SHP77 treated with DMSO at 0.1 percent for 48 hours (cell line): ENCODE measurements at regions not wholly inside any gene's neighbourhood (a gene's known extent, or its start where the extent isn't known, plus 50 kb on each side); places are given as distances from the start of the nearest gene placed in this dataset.
"Not testable (repeated sequence)": the region's sequence is repeated elsewhere in the genome, so short reads cannot be mapped to it uniquely, and the experiment has no call there.

Experiments
- DNase-seq: peaks from one replicate; lab custom pipeline; 2025; lab: John Stamatoyannopoulos, UW

DNA sequence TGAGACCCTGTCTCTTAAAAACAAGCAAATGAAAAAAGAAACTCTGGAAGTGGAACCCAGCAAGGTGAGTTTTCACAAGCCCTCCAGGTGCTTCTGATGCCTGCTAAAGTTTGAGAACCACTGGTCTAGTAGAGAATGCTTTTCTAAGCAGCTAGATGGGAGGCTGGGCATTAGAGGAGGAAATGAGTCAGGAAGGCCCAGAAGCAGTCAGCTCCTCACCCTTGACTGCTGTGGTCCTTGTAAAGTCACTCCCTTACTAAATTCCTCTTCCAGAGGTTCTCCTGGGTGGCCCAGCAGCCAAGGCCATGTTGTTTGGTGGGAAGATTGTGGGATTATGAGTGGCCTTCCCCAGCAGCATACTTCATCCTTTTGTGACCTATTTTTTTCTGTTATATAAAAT is 52.0 kb upstream of the FYN start:
- DNase-seq, result no peak

DNA sequence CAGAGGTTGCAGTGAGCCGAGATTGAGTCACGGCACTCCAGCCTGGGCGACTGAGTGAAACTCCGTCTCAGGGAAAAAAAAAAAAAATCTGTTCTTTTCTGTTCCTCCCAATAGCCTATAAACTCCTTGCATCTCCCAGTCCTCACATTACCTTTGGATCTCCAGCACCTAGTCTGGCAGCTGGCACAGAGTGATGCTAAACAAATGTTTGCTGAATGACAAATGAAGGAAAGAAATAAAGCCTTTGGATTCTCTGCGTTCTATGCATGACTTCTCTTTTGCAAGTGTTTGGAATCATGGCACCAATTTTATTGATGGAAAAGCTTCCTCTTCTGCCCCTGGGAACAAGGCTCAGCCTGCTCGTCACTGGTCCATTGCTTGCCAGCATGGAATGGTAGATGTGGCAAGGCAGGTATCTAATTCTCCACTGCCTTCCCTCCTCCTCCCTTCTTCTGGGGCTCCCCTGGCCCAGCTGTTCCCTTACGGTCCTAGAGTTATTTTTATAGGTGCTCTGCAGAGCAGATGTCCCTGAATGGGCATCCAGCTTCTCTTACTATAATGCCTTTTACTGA is 53.6 kb upstream of the FYN start:
- peak; percentile 59 for DNase-seq

- no peak for DNase-seq
These were observed 54.1 kb upstream of the FYN start for GRCh38 chr6:111927321-111927720.

GRCh38 chr6:111928139-111928538 is 54.9 kb upstream of the FYN start:
- no peak for DNase-seq

GRCh38 chr6:111934611-111935010 is 61.4 kb upstream of the FYN start:
- not testable (repeated sequence) for DNase-seq

GRCh38 chr6:111936718-111937117 is 63.5 kb upstream of the FYN start:
- no peak for DNase-seq

DNA sequence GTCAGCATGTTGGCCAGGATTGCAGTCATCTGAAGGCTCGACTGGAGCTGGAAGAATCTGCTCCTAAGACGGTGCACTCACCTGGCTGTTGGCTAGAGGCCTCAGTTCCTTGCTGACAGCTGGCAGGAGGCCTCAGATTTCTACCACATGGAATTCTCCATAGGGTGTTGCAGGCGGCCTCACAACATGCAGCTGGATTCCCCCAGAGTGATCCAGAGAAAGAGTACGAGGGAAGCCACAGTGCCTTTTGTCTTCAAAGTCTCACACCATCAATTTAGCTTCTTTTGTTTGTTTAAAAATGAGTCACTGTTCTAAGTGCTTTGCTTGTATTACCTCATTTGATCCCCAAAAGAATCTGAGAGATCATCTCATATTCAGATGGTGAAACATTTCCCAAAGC is 65.5 kb upstream of the FYN start:
- peak; percentile 34 for DNase-seq

GRCh38 chr6:111939902-111940301 is 66.7 kb upstream of the FYN start:
- DNase-seq, result no peak

DNA sequence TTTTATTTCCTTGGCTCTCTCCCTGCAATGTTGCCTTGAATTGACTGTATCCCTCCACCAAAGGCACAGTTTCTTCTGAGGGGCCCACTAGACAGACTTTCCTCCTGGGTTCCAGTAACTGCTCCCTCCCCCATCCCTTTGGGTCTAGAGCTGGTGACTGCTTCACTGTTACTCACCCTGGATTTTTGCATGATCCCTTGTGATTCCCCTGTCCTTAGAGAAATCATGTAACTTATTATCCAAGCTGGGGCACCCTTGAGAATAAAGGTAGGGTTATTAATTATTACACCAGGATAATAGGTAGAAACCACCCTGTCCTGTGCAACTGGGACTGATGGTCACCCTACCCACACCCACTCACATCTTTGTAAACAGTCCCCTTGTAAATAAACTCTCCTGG is 67.5 kb upstream of the FYN start:
- DNase-seq, result no peak

DNA sequence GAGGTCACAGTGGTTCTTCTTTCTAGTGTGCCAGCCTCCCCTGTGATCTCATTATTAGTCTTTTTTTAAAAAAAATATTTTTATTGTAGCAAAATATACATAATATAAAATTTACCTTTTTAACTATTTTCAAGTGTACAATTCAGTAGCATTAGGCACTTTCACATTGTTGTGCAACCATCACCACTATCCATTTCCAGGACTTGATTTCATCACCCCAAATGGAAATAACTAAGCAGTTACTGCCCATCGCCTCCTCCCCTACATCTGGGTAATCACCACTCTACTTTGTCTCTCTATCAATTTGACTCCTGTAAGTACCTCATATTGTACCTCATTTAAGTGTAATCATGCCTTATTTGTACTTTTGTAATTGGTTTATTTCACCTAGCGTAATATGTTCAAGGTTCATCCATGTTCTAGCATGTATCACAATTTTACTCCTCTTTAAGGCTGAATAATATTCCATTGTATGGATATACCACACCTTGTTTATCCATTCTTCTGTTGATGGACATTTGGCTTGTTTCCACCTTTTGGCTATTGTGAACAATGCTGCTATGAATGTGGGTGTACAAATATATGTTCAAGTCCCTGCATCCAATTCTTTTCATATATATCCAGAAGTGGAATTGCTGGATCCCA is 68.6 kb upstream of the FYN start:
- no peak for DNase-seq

DNA sequence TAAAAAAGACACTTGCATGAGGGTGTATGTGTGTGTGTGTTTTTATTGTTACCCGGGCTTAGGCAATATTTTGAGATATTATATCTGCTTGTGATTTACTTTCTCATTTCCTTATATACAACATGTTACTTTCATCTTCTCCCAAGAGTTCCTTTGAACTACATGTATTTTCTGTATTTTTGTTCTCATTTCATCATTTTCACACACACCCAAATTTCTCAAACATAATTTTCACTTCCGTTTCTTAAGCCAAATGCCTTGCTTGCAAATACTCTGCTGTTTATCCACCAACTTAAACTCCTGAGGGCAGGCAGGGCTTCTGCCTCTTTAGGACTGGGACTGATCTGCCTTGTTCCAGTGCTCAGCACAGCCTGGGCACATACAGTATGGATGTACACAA is 69.3 kb upstream of the FYN start:
- DNase-seq, result no peak

DNA sequence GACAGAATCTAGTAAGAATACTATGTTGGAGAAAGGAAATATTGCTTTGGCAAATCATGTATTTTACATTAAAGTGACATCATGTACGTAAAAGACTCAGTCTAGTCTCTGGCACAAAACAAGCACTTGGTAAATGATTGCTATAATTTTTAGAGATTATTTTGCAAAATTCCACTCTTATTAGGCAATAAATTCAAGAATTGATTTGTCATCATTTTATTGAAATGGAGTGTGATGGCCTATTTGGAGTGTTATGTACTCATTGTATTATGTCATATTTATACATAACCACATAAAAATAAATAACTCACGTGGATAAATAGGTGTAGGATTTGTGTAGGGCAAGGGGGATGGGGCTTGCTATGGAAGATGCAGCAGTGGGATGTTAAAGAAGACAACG is 70.0 kb upstream of the FYN start:
- no peak for DNase-seq

GRCh38 chr6:111943726-111944125 is 70.5 kb upstream of the FYN start:
- no peak for DNase-seq

DNA sequence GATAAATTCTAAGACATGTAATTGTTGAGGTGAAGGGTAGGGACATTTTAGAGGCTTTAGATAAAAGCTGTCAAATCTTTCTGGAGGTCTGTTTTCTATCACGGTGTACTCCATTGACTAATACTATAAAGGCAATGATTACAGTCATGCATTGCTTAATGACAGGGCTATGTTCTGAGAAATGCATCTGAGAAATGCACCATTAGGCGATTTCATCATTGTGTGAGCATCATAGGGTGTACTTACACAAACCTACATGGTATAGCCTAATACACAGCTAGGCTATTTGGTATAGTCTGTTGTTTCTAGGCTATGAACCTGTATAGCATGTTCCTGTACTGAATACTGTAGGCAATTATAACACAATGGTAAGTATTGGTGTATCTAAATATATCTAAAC is 71.3 kb upstream of the FYN start:
- no peak for DNase-seq

DNA sequence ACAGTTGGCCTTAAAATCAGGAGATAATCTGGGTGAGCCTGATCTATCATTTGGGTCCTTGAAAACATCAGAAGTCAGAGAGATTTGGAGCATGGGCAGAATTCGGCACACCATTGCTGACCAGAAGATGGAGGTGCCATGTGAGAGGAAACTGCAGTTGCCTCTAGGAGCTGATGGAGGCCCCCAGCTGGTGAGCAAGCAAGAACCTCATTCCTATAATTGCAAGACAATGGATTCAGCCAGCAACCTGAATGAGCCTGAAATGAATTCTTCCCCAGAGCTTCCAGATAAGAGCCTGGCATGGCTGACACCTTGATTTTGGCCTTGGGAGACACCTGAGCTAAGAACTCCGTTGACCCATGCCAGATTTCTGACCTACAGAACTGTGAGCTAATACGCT is 76.3 kb upstream of the FYN start:
- no peak for DNase-seq

GRCh38 chr6:111949984-111950383 is 76.7 kb upstream of the FYN start:
- not testable (repeated sequence) for DNase-seq

DNA sequence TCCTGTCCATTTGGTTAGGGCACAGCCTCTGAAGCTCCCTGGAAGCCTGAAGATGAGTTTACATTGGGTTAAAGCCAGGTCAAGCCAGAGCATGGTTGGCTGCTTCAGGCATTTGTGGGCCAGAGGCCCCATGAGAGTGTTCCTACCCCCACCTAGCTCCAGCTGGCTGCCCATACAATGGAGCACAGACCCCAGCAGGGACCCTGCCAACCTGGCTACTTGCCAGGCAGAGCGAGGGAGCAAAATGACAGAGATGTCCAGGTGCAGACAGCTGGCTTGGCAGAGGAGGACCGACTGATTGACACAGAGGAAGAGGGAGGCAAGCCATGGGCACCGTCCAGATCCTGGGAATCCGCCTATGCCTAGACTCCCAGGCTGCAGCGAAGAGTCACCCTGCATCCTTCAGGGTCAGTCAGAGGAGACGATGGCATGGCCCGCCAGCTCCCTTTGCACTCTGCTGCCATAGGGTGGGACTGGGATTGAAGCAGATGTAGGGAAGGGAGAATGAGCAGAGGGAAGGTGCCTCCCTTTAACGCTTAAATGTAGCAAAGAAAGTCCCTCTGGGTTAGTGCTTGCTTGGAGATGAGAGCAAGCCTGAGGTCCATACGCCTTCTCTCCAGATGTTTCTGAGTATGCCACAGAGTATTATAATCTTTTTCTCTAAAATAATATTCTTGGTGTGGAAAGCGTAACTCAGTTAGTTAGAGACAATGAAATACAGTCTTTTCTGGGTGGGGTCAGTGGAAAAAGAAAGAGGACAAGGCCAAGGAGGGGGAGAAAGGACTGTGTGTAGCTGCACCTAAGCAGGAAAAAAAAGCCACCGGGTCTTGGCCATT is 77.6 kb upstream of the FYN start:
- DNase-seq, result peak; percentile 92

DNA sequence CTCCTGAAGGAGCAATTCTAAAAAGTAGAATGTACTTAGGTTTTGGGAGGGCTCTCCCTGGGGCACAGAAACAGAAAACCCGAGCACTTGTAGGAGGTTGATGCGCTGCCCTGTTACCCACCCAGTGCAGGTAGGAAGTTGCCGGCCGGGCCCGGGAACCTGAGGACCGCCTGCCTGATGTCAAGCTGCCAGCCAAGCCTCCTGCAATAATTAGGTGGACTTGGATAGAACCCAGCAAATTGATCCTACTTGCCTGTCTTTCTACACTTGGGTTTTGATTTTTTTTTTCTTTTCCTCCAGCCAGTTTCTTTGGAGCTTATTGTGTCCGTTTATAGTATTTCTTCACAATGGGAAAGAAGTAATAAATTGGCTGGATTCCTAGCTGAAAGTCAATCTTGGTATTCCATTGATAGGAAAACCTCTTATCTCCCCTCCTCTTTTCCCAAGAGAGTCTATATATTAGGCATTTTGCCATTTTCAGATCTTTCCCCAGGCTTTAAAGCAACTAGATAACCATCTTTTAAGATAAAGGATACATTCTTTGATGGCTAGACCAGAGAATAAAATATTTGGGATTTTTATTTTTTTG is 78.3 kb upstream of the FYN start:
- no peak for DNase-seq

DNA sequence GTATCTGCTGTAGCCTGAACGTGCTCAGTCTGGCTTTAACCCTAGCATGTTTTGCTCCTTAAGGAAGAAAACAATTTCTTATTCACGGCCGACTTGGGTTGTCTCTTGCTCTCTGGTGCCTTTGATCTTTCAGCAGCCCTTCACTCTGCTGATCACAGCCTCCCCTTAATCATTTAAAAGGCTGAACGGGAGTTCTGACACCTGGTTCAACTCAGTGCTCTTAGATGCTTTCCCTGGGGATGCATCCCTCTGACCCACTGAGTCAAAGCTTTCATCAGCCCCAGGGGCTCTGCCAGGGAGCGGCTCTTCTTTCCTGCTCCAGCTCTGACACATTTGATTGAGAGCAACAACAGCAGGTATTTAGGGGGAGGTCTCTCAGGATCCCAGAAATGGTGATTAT is 79.0 kb upstream of the FYN start:
- no peak for DNase-seq

- no peak for DNase-seq
These were observed 79.7 kb upstream of the FYN start for GRCh38 chr6:111952821-111953540.

DNA sequence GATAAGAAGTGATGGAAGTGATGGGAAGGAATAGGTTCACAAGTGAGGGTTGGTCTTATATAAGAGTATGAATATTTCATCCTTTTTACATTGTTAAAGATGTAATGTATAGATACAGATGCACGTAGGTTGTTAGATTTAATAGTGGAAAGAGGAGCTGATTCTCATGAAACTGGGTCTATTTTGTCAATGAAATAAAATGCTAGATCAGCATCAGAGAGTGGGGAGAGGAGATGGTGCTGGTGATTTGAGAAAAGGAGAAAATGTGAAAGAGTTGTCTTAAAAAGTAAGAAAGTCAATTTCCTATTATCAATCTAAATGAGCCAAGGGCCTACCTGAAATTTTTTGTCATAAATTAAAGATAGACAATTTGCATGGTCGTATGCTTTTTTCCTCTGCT is 82.8 kb upstream of the FYN start:
- no peak for DNase-seq

DNA sequence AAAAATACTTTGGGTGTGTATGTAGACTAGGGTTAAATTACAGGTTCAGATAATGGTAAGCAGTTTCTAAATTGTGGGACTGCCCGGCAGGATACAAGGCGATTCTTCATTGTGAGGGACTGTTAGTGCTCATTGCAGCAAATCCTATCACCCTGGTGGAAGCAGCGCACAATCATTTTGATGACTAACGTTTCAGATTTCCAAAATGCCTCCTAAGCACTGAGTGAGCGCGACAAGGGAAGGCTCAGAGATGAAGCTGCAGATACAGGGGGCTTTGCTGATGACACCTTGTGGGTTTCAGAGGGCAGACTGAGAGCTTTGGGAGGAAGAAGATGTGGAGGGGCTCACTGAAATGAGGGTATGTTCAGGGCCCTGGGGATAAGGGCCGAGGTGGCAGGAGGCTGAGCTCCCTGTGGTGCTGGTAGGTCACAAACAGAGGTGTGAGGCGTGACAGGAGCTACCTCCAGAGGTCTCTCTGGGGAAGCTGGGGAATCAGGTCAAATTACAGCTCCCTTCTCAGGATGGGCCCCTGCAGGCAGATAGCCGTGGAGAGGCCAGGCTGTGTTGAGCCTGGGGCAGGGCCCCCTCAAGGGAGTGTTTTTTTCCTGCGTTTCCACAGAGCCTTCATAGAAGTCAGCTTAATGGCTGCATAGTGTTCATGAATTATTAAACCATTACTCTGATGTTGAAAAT is 84.5 kb upstream of the FYN start:
- DNase-seq, result no peak
